Endothelial cell of umbilical vein (primary cell): ENCODE measurements at regions not wholly inside any gene's neighbourhood (a gene's known extent, or its start where the extent isn't known, plus 50 kb on each side); places are given as distances from the start of the nearest gene placed in this dataset.
"Not testable (repeated sequence)": the region's sequence is repeated elsewhere in the genome, so short reads cannot be mapped to it uniquely, and the experiment has no call there.

Experiments used
- BruUV-seq: library from RNA; stranded (reverse); fragments of 400-500 nt; replicated peaks from 2 replicates; lab custom pipeline; 2021; lab: Mats Ljungman, UMichigan
- CTCF ChIA-PET: fragments of 300-600, 350-600 bp; sonication (Branson Sonifier 250); formaldehyde crosslinking; loops from one replicate; lab custom pipeline; 2021; ENCODE audit warnings: antibody characterized with exemption, inconsistent platforms; lab: Charles Lee
- POLR2A ChIA-PET: fragments of 300-600, 350-600 bp; sonication (Branson Sonifier 250); formaldehyde crosslinking; loops from one replicate; lab custom pipeline; 2021; ENCODE audit warnings: antibody characterized with exemption, inconsistent platforms; lab: Charles Lee
- DNase-seq: peaks from one replicate; pipeline ENCODE4 v3.0.0-alpha.2; 2011; ENCODE audit warnings: low read depth, low spot score
- FAIRE-seq: peaks from 2 replicates; lab custom pipeline; 2011; peaks lifted over from hg19 to GRCh38; lab: Jason Lieb, UNC
- H2AFZ ChIP-seq: 2 replicates; pipeline ENCODE4 v1.6.0; 2012; ENCODE audit warnings: low read depth, low read length, control low read depth, inconsistent platforms
- H3K27ac ChIP-seq: 2 replicates; pipeline ENCODE4 v1.5.1; 2011; ENCODE audit warnings: low read depth, mild to moderate bottlenecking, control low read depth, low read length, moderate library complexity; ENCODE audit not compliant: insufficient read depth
- H3K27me3 ChIP-seq, 2 experiments: 2 replicates each; pipeline versions ENCODE4 v1.6.0 to v1.6.1; 2011; ENCODE audit warnings: low read length in 2 of 2, mixed read lengths in 1 of 2; ENCODE audit not compliant: control insufficient read depth in 2 of 2, insufficient read depth in 2 of 2
- H3K36me3 ChIP-seq, 2 experiments: 2 replicates in 1 of 2; 3 replicates in 1 of 2; pipeline ENCODE4 v1.5.1; 2011; ENCODE audit warnings: low read length in 2 of 2, mild to moderate bottlenecking in 1 of 2, moderate library complexity in 1 of 2; ENCODE audit not compliant: control insufficient read depth in 2 of 2, insufficient read depth in 2 of 2; ENCODE audit errors: extremely low read depth in 1 of 2
- H3K4me1 ChIP-seq: 3 replicates; pipeline ENCODE4 v1.5.1; 2011; ENCODE audit warnings: mild to moderate bottlenecking, low read length; ENCODE audit not compliant: control insufficient read depth, insufficient read depth; ENCODE audit errors: extremely low read depth
- H3K4me2 ChIP-seq: 2 replicates; pipeline ENCODE4 v1.6.1; 2011; ENCODE audit warnings: low read length, control low read depth, mixed read lengths; ENCODE audit not compliant: insufficient read depth
- H3K4me3 ChIP-seq, 3 experiments: fragments of 200-600 bp in 1 of 3; sonication (generic), shearing (Covaris generic) in 1 of 3; replicated peaks in 1 of 3; 2 replicates each; pipeline ENCODE4 v1.5.1; 2011 to 2016; ENCODE audit warnings: control low read depth in 3 of 3, low read length in 3 of 3, mild to moderate bottlenecking in 2 of 3, inconsistent platforms in 1 of 3, low read depth in 1 of 3, moderate library complexity in 1 of 3; ENCODE audit not compliant: insufficient read depth in 1 of 3
- H3K79me2 ChIP-seq: 2 replicates; pipeline ENCODE4 v1.6.0; 2012; ENCODE audit warnings: low read length, inconsistent platforms; ENCODE audit not compliant: control insufficient read depth, insufficient read depth
- H3K9ac ChIP-seq: replicated peaks from 2 replicates; pipeline ENCODE3; 2011; ENCODE audit warnings: low read length, control low read depth; ENCODE audit not compliant: insufficient read depth; ENCODE audit errors: extremely low read depth
- H3K9me1 ChIP-seq: replicated peaks from 3 replicates; pipeline ENCODE4 v1.6.0; 2011; ENCODE audit warnings: mild to moderate bottlenecking, low read length; ENCODE audit not compliant: control insufficient read depth, insufficient read depth; ENCODE audit errors: extremely low read depth
- H3K9me3 ChIP-seq: replicated peaks from 2 replicates; pipeline ENCODE4 v1.5.1; 2012; ENCODE audit warnings: low read length, inconsistent platforms; ENCODE audit not compliant: control insufficient read depth, insufficient read depth
- H4K20me1 ChIP-seq: replicated peaks from 2 replicates; pipeline ENCODE3; 2011; ENCODE audit warnings: mild to moderate bottlenecking, low read length; ENCODE audit not compliant: control insufficient read depth, insufficient read depth; ENCODE audit errors: extremely low read depth
- EZH2 ChIP-seq: IDR thresholded peaks from 2 replicates; pipeline ENCODE4 v1.6.1; 2012; ENCODE audit warnings: borderline replicate concordance, low read depth, mild to moderate bottlenecking, moderate library complexity, low read length, inconsistent platforms; ENCODE audit not compliant: severe bottlenecking
- FOS ChIP-seq: IDR thresholded peaks from 2 replicates; pipeline ENCODE4 v1.6.1; 2011; ENCODE audit warnings: mild to moderate bottlenecking, low read length, moderate library complexity, borderline replicate concordance; ENCODE audit not compliant: insufficient read depth
- GATA2 ChIP-seq: IDR thresholded peaks from 2 replicates; pipeline ENCODE4 v1.7.0; 2011; ENCODE audit warnings: low read depth, mild to moderate bottlenecking, moderate library complexity, mixed read lengths, low read length; ENCODE audit not compliant: insufficient read length, insufficient read depth
- JUN ChIP-seq: IDR thresholded peaks from 2 replicates; pipeline ENCODE4 v1.6.1; 2011; ENCODE audit warnings: borderline replicate concordance, low read depth; ENCODE audit not compliant: insufficient read length, insufficient read depth
- MYC ChIP-seq: IDR thresholded peaks from one replicate; pipeline ENCODE4 v1.6.1; 2011; ENCODE audit warnings: mild to moderate bottlenecking, low read depth, low read length
- POLR2A ChIP-seq: IDR thresholded peaks from 2 replicates; pipeline ENCODE4 v1.6.1; 2012; ENCODE audit warnings: low read depth, mild to moderate bottlenecking, control low read depth, low read length
- POLR2AphosphoS5 ChIP-seq: IDR thresholded peaks from 2 replicates; pipeline ENCODE4 v1.6.1; 2012; ENCODE audit warnings: low read depth, mild to moderate bottlenecking, control low read depth, low read length, moderate library complexity; ENCODE audit not compliant: insufficient read depth
- dilution Hi-C: fragments of 300-500 bp; cut with MboI; formaldehyde crosslinking; loops from one replicate; pipeline ENCODE4 v1.15.0; 2019; ENCODE audit warnings: low sequenced_read_pairs; ENCODE audit not compliant: extremely low pct_ligation_motif_present
- intact Hi-C: fragments of 100-400 bp; cut with micrococcal nuclease; formaldehyde crosslinking; loops from one replicate; pipeline ENCODE4 v1.10.0; 2022
- TF ChIP-seq, protein P1 (sequence below), 2 donors: IDR thresholded peaks; 1 replicate in 1 of 2; 2 replicates in 1 of 2; pipeline ENCODE4 v1.5.1; 2011; ENCODE audit warnings: low read length in 2 of 2, mild to moderate bottlenecking in 2 of 2, moderate library complexity in 2 of 2, control low read depth in 1 of 2, inconsistent platforms in 1 of 2, low read depth in 1 of 2; ENCODE audit not compliant: insufficient read depth in 1 of 2; ENCODE audit errors: extremely low read depth in 1 of 2
- TF ChIP-seq, protein P2 (sequence below): IDR thresholded peaks from 2 replicates; pipeline ENCODE4 v1.6.1; 2011; ENCODE audit not compliant: insufficient read depth, insufficient read length

DNA sequence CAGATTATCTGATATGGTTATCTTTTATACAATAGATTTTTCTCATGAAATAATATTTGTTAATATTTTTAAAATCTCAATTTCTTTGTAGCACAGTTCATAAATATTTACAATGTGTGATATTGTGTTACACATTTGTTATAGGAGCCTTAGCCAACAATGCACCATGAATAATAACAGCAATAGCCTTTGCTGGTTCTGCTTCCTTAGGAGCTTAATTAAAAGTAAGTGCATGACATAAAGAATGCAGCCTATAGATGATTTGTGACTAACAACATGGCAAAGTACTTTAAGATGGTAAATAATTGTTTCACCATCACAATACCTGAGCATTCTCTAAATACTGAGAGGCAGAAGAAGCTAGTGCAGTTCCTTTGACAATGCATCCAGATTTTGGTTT is 156.3 kb upstream of the RASSF8 start:
- Histone ChIP-seq H3K4me1 (peaks cover 8% of the 10 kb centered on the region), H2AFZ (no peak overlapping the region), H3K4me2 (no peak overlapping the region), H3K9ac (no peak overlapping the region), H3K9me3 (no peaks in the 10 kb centered on the region), H3K36me3 (no peaks in the 10 kb centered on the region), H3K4me3 (no peak overlapping the region), H4K20me1 (no peaks in the 10 kb centered on the region), H3K27me3 (no peaks in the 10 kb centered on the region), H3K27ac (no peak overlapping the region), H3K79me2 (no peaks in the 10 kb centered on the region), H3K9me1 (no peaks in the 10 kb centered on the region)
- CTCF ChIA-PET = no interaction called here
- no TSS peak for BruUV-seq
- dilution Hi-C loops (no loop called here), intact Hi-C loops (no loop called here)
- POLR2A ChIA-PET = no interaction called here
- FAIRE-seq = no peak
- no peak for TF ChIP-seq POLR2A
- TF ChIP-seq, protein P1, sequence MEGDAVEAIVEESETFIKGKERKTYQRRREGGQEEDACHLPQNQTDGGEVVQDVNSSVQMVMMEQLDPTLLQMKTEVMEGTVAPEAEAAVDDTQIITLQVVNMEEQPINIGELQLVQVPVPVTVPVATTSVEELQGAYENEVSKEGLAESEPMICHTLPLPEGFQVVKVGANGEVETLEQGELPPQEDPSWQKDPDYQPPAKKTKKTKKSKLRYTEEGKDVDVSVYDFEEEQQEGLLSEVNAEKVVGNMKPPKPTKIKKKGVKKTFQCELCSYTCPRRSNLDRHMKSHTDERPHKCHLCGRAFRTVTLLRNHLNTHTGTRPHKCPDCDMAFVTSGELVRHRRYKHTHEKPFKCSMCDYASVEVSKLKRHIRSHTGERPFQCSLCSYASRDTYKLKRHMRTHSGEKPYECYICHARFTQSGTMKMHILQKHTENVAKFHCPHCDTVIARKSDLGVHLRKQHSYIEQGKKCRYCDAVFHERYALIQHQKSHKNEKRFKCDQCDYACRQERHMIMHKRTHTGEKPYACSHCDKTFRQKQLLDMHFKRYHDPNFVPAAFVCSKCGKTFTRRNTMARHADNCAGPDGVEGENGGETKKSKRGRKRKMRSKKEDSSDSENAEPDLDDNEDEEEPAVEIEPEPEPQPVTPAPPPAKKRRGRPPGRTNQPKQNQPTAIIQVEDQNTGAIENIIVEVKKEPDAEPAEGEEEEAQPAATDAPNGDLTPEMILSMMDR (IDR thresholded peaks at IDR 0.05; ENCODE audit: extremely low read depth in 1 of 2, insufficient read depth in 1 of 2, low read depth in 1 of 2, low read length in 2 of 2) = no peak
- TF ChIP-seq GATA2 = no peak
- TF ChIP-seq JUN = no peak
- TF ChIP-seq, protein P2, sequence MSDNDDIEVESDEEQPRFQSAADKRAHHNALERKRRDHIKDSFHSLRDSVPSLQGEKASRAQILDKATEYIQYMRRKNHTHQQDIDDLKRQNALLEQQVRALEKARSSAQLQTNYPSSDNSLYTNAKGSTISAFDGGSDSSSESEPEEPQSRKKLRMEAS = no peak
- no peak for TF ChIP-seq POLR2AphosphoS5
- TF ChIP-seq MYC = no peak
- TF ChIP-seq FOS = no peak
- TF ChIP-seq EZH2 = no peak
- DNase-seq = no peak

DNA sequence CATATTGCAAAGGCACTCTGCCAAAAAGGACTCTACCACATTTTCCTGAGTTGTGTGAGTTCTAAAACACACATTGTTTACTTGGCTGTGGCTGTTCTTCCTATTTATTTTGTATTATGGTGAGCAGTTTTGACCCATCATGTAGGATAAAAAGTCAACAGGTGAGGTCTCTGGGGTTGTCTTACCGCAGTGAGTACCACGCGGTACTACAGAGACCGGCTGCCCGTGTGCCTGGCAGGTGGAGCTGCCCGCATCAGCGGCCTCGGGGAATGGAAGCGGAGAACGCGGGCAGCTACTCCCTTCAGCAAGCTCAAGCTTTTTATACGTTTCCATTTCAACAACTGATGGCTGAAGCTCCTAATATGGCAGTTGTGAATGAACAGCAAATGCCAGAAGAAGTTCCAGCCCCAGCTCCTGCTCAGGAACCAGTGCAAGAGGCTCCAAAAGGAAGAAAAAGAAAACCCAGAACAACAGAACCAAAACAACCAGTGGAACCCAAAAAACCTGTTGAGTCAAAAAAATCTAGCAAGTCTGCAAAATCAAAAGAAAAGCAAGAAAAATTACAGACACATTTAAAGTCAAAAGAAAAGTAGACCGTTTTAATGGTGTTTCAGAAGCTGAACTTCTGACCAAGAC is 155.3 kb upstream of the RASSF8 start:
- H3K36me3 ChIP-seq, H3K9me3 ChIP-seq, FAIRE-seq, dilution Hi-C loops, H3K27me3 ChIP-seq, POLR2A ChIA-PET, BruUV-seq, H4K20me1 ChIP-seq, CTCF ChIA-PET, intact Hi-C loops, H3K9me1 ChIP-seq, H3K27ac ChIP-seq, H3K79me2 ChIP-seq, H2AFZ ChIP-seq, H3K4me3 ChIP-seq, H3K9ac ChIP-seq, DNase-seq, H3K4me2 ChIP-seq, H3K4me1 ChIP-seq: not testable (repeated sequence)

DNA sequence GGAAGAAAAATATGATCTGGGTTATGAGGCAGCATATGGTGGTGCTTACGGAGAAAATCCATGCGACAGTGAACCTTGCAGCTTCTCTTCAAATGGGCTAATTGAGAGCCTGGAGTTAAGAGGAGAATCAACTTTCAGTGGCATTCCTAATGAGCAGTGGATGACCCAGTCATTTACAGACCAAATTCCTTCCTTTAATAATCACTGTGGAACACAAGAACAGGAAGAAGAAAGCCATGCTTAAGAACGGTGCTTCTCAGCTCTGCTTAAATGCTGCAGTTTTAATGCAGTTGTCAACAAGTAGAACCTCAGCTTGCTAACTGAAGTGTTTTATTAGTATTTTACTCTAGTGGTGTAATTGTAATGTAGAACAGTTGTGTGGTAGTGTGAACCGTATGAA is 154.2 kb upstream of the RASSF8 start:
- dilution Hi-C loops, intact Hi-C loops, H3K27me3 ChIP-seq, BruUV-seq, H3K79me2 ChIP-seq, H2AFZ ChIP-seq, H4K20me1 ChIP-seq, CTCF ChIA-PET, H3K9ac ChIP-seq, H3K27ac ChIP-seq, H3K4me2 ChIP-seq, H3K9me1 ChIP-seq, H3K4me3 ChIP-seq, H3K4me1 ChIP-seq, H3K36me3 ChIP-seq, POLR2A ChIA-PET, H3K9me3 ChIP-seq: not testable (repeated sequence)
- FAIRE-seq = peak; percentile 18
- DNase-seq = peak; percentile 24
